WERI-Rb-1 (cell line): ENCODE measurements at regions not wholly inside any gene's neighbourhood (a gene's known extent, or its start where the extent isn't known, plus 50 kb on each side); places are given as distances from the start of the nearest gene placed in this dataset.

Experiments used
- DNase-seq: peaks from one replicate; pipeline ENCODE4 v3.0.0-alpha.2; 2020
- H3K27ac ChIP-seq: fragments of 250-450 bp; sonication (Bioruptor Pico); 2 replicates; pipeline ENCODE4 v1.5.1; 2020; ENCODE audit warnings: mild to moderate bottlenecking, moderate library complexity
- H3K27me3 ChIP-seq: fragments of 250-450 bp; sonication (Bioruptor Pico); 2 replicates; pipeline ENCODE4 v1.5.1; 2021; ENCODE audit warnings: mild to moderate bottlenecking, low read depth, moderate library complexity; ENCODE audit not compliant: insufficient read depth, severe bottlenecking
- H3K36me3 ChIP-seq: fragments of 250-450 bp; sonication (Bioruptor Pico); 2 replicates; pipeline ENCODE4 v1.5.1; 2020; ENCODE audit warnings: mild to moderate bottlenecking, moderate library complexity
- H3K4me3 ChIP-seq: 2 replicates; pipeline ENCODE4 v1.5.1; 2011; ENCODE audit warnings: low read depth, mild to moderate bottlenecking, control low read depth, low read length
- H3K9me3 ChIP-seq: fragments of 250-450 bp; sonication (Bioruptor Pico); 2 replicates; pipeline ENCODE4 v1.5.1; 2021; ENCODE audit warnings: mild to moderate bottlenecking, moderate library complexity; ENCODE audit not compliant: severe bottlenecking
- TF ChIP-seq, protein P1 (sequence below): IDR thresholded peaks from 2 replicates; pipeline ENCODE4 v1.5.1; 2011; ENCODE audit warnings: low read depth, mild to moderate bottlenecking, control low read depth, inconsistent platforms, low read length

DNA sequence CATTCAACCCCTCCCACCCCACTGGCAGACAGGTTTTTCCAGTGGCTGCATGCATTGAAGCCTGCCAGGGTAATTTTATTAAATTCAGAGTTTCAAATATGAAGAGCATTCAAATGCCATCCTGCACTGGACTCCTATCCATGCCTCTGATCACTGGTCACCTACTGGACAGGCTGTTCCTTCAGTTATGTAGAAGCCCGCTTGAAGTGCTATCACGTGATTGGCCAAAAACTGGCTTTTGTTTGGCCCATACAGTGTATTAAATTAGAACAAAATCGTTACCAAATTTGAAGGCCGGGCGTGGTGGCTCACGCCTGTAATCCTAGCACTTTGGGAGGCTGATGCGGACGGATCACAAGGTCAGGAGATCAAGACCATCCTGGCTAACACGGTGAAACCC, 464.1 kb downstream of the TSN start:
- Histone ChIP-seq H3K4me3 (no peak overlapping the region), H3K27ac (no peak overlapping the region), H3K36me3 (no peaks in the 10 kb centered on the region), H3K9me3 (no peaks in the 10 kb centered on the region), H3K27me3 (no peaks in the 10 kb centered on the region)
- TF ChIP-seq, protein P1, sequence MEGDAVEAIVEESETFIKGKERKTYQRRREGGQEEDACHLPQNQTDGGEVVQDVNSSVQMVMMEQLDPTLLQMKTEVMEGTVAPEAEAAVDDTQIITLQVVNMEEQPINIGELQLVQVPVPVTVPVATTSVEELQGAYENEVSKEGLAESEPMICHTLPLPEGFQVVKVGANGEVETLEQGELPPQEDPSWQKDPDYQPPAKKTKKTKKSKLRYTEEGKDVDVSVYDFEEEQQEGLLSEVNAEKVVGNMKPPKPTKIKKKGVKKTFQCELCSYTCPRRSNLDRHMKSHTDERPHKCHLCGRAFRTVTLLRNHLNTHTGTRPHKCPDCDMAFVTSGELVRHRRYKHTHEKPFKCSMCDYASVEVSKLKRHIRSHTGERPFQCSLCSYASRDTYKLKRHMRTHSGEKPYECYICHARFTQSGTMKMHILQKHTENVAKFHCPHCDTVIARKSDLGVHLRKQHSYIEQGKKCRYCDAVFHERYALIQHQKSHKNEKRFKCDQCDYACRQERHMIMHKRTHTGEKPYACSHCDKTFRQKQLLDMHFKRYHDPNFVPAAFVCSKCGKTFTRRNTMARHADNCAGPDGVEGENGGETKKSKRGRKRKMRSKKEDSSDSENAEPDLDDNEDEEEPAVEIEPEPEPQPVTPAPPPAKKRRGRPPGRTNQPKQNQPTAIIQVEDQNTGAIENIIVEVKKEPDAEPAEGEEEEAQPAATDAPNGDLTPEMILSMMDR: no peak
- DNase-seq: no peak

DNA sequence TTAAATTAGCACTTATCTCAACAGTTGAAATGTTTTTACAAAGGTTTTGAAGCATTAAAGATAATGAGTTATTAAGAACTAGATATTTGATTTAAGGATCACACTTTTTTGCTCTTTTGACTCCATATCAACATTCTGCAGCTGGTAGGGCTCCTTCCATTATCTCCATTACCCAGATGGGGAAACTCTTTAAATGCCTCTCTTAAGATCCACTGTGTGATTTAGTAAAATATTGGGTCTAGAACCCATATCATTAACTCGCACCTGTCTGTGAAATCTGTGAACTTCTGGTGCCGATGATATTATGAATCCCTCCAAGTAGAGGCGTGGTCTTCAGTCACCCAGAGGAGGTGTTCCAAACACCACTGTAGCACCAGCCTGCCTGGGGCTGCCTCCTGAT, 466.2 kb downstream of the TSN start:
- Histone ChIP-seq H3K27ac (no peak overlapping the region), H3K9me3 (no peaks in the 10 kb centered on the region), H3K4me3 (no peak overlapping the region), H3K36me3 (no peaks in the 10 kb centered on the region), H3K27me3 (no peaks in the 10 kb centered on the region)
- DNase-seq: no peak
- TF ChIP-seq, protein P1: no peak

DNA sequence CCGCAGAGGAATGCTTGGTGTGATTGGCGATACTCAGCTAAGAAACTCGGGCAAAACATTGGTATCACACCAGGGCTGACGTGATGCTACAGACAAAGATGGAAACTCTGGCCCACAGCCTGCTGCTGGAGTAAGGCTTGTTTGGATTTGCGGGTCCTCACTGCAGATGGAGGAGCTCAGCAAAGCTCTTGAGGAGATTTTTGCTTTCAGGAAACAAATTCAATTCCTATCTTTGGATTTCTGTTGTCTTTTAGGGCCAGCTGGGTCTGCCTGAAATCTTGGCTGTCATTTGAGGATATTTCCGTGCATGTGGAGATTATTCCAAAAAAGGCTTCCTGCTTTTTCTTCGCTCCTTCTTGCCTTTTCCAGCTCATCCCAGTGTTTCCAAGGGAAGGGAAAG, 475.8 kb downstream of the TSN start:
- Histone ChIP-seq H3K27me3 (no peaks in the 10 kb centered on the region), H3K27ac (no peak overlapping the region), H3K9me3 (no peaks in the 10 kb centered on the region), H3K4me3 (no peak overlapping the region), H3K36me3 (no peaks in the 10 kb centered on the region)
- TF ChIP-seq, protein P1: no peak
- no peak for DNase-seq

DNA sequence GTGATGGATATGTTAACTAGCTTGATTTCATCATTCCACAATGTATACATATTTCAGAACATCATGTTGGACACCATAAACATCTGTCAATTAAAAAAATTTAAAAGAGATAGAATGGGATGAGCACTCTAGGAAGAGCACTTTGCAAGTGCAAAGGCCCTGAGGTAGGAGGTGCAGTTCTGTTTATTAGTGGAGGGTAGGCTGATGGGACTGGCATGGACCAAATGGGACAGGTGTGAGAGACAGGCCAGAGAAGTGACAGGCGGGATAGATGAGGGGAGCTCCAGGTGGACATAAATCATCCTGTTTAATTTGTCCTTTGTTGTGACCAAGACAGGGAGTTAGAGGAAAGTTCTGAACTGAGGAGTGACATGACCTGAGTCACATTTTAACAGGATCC, 477.9 kb downstream of the TSN start:
- no peaks in the 10 kb centered on the region for H3K36me3 ChIP-seq
- TF ChIP-seq, protein P1: no peak
- H3K27me3 ChIP-seq: no peaks in the 10 kb centered on the region
- H3K9me3 ChIP-seq: no peaks in the 10 kb centered on the region
- H3K27ac ChIP-seq: no peak overlapping the region
- H3K4me3 ChIP-seq: no peak overlapping the region
- DNase-seq: no peak

DNA sequence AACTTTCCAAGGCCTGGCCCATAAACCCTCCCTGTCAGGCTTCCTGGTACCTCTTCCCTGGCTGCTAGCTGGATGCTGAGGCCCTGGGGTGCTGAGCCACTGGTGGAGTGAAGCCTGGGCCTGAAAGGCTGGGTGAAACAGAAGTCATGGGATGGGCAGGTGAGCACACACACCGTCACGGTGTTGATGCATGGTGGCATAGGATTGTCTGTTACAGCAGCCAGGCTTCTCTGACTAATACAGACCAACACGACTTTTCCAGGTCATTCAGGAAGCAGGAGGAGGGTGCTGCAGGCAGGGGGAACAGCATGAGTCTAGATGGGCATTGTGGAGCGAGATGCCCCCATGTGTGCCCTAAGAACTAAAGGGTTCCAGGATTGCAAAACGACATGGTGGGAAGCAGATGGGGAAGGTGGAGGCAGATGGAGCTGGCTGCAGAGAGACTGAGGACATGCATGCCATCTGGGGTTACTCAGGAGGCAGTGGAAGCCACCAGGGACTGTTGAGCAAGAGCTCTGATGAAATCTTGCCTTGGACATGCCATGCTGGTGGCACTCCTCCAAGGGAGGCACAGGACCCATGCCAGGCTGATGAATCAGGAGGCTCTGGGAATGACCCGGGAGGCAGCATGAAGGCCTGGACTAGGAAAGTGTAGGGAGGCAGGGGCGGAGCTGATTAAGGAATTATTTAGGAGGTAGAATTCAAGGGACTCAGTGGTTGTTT, 480.9 kb downstream of the TSN start:
- no peak overlapping the region for H3K4me3 ChIP-seq
- no peaks in the 10 kb centered on the region for H3K9me3 ChIP-seq
- H3K27ac ChIP-seq: no peak overlapping the region
- H3K36me3 ChIP-seq: no peaks in the 10 kb centered on the region
- peak; percentile 19 for DNase-seq
- no peaks in the 10 kb centered on the region for H3K27me3 ChIP-seq
- TF ChIP-seq, protein P1: no peak

DNA sequence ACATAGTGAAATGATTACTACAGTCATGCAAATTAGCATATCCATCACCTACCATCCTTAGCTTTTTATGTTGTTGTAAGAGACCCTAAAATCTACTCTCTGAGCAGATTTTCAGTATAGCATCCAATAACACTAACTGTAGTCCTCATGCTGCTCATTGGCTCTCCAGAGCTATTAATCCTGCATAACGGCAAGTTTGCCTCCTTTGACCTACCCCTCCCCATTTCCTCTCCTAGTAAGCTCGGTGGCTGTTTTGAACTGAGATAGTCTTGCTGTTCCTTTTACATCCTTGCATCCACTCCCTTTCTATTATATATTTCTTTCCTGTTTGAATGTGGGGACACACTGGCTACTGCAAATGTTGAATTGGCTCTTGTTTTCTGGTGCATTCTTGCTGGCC, 481.5 kb downstream of the TSN start:
- no peak for DNase-seq
- H3K9me3 ChIP-seq: no peaks in the 10 kb centered on the region
- TF ChIP-seq, protein P1: no peak
- H3K36me3 ChIP-seq: no peaks in the 10 kb centered on the region
- H3K27ac ChIP-seq: no peak overlapping the region
- no peaks in the 10 kb centered on the region for H3K27me3 ChIP-seq
- no peak overlapping the region for H3K4me3 ChIP-seq
